Caco-2 (cell line): ENCODE measurements at regions not wholly inside any gene's neighbourhood (a gene's known extent, or its start where the extent isn't known, plus 50 kb on each side); places are given as distances from the start of the nearest gene placed in this dataset.

ENCODE experiments used
- BruUV-seq: library from RNA; stranded (reverse); fragments of 400-500 nt; replicated peaks from 2 replicates; lab custom pipeline; 2021; lab: Mats Ljungman, UMichigan
- CTCF ChIA-PET: fragments of 300-600 bp; sonication (Branson Sonifier 250); formaldehyde crosslinking; loops from one replicate; lab custom pipeline; 2022; ENCODE audit warnings: antibody characterized with exemption; lab: Charles Lee
- POLR2A ChIA-PET: fragments of 300-600 bp; sonication (Branson Sonifier 250); formaldehyde crosslinking; loops from one replicate; lab custom pipeline; 2022; ENCODE audit warnings: antibody characterized with exemption; lab: Charles Lee
- DNase-seq, 2 experiments: peaks; one replicate each; pipeline versions ENCODE4 v3.0.0 to v3.0.0-alpha.2; 2020 to 2022
- H3K27me3 ChIP-seq: replicated peaks from 2 replicates; pipeline ENCODE4 v1.6.0; 2011; ENCODE audit warnings: low read length; ENCODE audit not compliant: control insufficient read depth, insufficient read depth
- H3K36me3 ChIP-seq: 2 replicates; pipeline ENCODE4 v1.5.1; 2011; ENCODE audit warnings: low read length; ENCODE audit not compliant: control insufficient read depth, insufficient read depth
- H3K4me1 ChIP-seq: fragments of 250-450 bp; sonication (Bioruptor Pico); 2 replicates; pipeline ENCODE4 v1.5.1; 2020; ENCODE audit warnings: mild to moderate bottlenecking
- H3K4me3 ChIP-seq: 2 replicates; pipeline ENCODE4 v1.5.1; 2011; ENCODE audit warnings: low read depth, mild to moderate bottlenecking, control low read depth, low read length
- H3K9me3 ChIP-seq: fragments of 250-450 bp; sonication (Bioruptor Pico); 2 replicates; pipeline ENCODE4 v1.5.1; 2020; ENCODE audit warnings: mild to moderate bottlenecking, moderate library complexity
- H3K27ac Mint-ChIP-seq: one replicate; pipeline ENCODE4 v1.8.0; 2022; ENCODE audit warnings: mixed read lengths; ENCODE audit not compliant: unreplicated experiment
- H3K27me3 Mint-ChIP-seq: one replicate; pipeline ENCODE4 v1.8.0; 2022; ENCODE audit warnings: mixed read lengths; ENCODE audit not compliant: insufficient read depth, unreplicated experiment
- H3K36me3 Mint-ChIP-seq: one replicate; pipeline ENCODE4 v1.8.0; 2022; ENCODE audit warnings: mild to moderate bottlenecking, mixed read lengths; ENCODE audit not compliant: insufficient read depth, unreplicated experiment
- H3K4me1 Mint-ChIP-seq: one replicate; pipeline ENCODE4 v1.8.0; 2022; ENCODE audit warnings: low read depth, mixed read lengths; ENCODE audit not compliant: unreplicated experiment
- H3K4me3 Mint-ChIP-seq: one replicate; pipeline ENCODE4 v1.8.0; 2022; ENCODE audit warnings: mild to moderate bottlenecking, moderate library complexity, mixed read lengths; ENCODE audit not compliant: unreplicated experiment
- H3K9me3 Mint-ChIP-seq: one replicate; pipeline ENCODE4 v1.8.0; 2022; ENCODE audit warnings: mixed read lengths; ENCODE audit not compliant: unreplicated experiment
- intact Hi-C: fragments of 100-400 bp; cut with micrococcal nuclease; formaldehyde crosslinking; loops from one replicate; pipeline ENCODE4 v1.10.0; 2022; ENCODE audit not compliant: unreplicated experiment
- TF ChIP-seq, protein P1 (sequence below), 2 experiments: fragments of 200-600 bp in 1 of 2; IDR thresholded peaks; 1 replicate in 1 of 2; 2 replicates in 1 of 2; pipeline versions ENCODE4 v1.5.1 to v1.8.0; 2011 to 2022; ENCODE audit warnings: antibody characterized with exemption in 1 of 2, control low read depth in 1 of 2, inconsistent platforms in 1 of 2, low read depth in 1 of 2, low read length in 1 of 2, mild to moderate bottlenecking in 1 of 2, moderate library complexity in 1 of 2; ENCODE audit not compliant: insufficient read depth in 1 of 2, severe bottlenecking in 1 of 2, unreplicated experiment in 1 of 2

GRCh38 chr14:80383223-80383622, 171.9 kb upstream of the DIO2 start:
- no peak for DNase-seq
- intact Hi-C loops: no loop called here
- H3K27ac Mint-ChIP-seq: no peak overlapping the region
- Histone ChIP-seq H3K4me1 (no peaks in the 10 kb centered on the region), H3K27me3 (no peaks in the 10 kb centered on the region), H3K36me3 (no peaks in the 10 kb centered on the region), H3K9me3 (no peaks in the 10 kb centered on the region), H3K4me3 (no peak overlapping the region)
- H3K4me1 Mint-ChIP-seq: no peaks in the 10 kb centered on the region
- POLR2A ChIA-PET: no interaction called here
- no peak overlapping the region for H3K4me3 Mint-ChIP-seq
- no peaks in the 10 kb centered on the region for H3K9me3 Mint-ChIP-seq
- TF ChIP-seq, protein P1, sequence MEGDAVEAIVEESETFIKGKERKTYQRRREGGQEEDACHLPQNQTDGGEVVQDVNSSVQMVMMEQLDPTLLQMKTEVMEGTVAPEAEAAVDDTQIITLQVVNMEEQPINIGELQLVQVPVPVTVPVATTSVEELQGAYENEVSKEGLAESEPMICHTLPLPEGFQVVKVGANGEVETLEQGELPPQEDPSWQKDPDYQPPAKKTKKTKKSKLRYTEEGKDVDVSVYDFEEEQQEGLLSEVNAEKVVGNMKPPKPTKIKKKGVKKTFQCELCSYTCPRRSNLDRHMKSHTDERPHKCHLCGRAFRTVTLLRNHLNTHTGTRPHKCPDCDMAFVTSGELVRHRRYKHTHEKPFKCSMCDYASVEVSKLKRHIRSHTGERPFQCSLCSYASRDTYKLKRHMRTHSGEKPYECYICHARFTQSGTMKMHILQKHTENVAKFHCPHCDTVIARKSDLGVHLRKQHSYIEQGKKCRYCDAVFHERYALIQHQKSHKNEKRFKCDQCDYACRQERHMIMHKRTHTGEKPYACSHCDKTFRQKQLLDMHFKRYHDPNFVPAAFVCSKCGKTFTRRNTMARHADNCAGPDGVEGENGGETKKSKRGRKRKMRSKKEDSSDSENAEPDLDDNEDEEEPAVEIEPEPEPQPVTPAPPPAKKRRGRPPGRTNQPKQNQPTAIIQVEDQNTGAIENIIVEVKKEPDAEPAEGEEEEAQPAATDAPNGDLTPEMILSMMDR (IDR thresholded peaks at IDR 0.05; ENCODE audit: insufficient read depth in 1 of 2, low read depth in 1 of 2, low read length in 1 of 2, severe bottlenecking in 1 of 2, unreplicated experiment in 1 of 2): no peak
- H3K36me3 Mint-ChIP-seq: no peaks in the 10 kb centered on the region
- BruUV-seq: no TSS peak
- CTCF ChIA-PET: no interaction called here
- H3K27me3 Mint-ChIP-seq: no peaks in the 10 kb centered on the region

DNA sequence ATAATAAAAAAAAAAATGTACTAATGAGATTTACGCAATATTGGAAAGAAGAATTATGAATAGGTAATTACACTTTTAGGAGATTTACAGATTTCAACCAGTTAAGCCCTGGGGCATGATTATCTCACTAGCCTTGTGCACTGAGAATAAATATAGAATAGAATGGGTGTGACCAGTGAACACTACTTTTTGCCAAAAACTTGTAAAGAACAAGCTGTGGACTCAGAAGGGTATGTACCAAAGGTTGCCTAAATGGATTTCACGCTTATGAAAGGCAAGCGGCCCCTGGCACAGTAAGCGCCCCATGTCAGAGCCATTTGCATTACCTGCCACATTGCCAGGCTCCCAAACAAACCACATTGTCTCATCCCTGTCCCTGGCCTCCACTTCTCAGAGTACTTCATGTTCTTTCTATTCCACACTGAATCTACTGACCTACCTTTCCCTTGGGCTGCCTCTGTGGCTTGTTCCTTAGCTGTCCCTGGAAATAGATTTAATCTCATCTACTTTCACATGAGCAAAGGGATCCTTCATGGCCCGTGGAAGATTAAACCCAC, 170.6 kb upstream of the DIO2 start:
- Histone ChIP-seq H3K4me1 (no peaks in the 10 kb centered on the region), H3K36me3 (no peaks in the 10 kb centered on the region), H3K9me3 (no peaks in the 10 kb centered on the region), H3K4me3 (no peak overlapping the region), H3K27me3 (no peaks in the 10 kb centered on the region)
- Mint-ChIP-seq H3K27me3 (no peaks in the 10 kb centered on the region), H3K9me3 (no peaks in the 10 kb centered on the region), H3K4me1 (no peaks in the 10 kb centered on the region), H3K36me3 (no peaks in the 10 kb centered on the region), H3K4me3 (no peak overlapping the region), H3K27ac (no peak overlapping the region)
- intact Hi-C loops: no loop called here
- no TSS peak for BruUV-seq
- CTCF ChIA-PET: no interaction called here
- DNase-seq: no peak
- POLR2A ChIA-PET: no interaction called here
- TF ChIP-seq, protein P1 (IDR thresholded peaks at IDR 0.05; ENCODE audit: insufficient read depth in 1 of 2, low read depth in 1 of 2, low read length in 1 of 2, severe bottlenecking in 1 of 2, unreplicated experiment in 1 of 2): no peak

DNA sequence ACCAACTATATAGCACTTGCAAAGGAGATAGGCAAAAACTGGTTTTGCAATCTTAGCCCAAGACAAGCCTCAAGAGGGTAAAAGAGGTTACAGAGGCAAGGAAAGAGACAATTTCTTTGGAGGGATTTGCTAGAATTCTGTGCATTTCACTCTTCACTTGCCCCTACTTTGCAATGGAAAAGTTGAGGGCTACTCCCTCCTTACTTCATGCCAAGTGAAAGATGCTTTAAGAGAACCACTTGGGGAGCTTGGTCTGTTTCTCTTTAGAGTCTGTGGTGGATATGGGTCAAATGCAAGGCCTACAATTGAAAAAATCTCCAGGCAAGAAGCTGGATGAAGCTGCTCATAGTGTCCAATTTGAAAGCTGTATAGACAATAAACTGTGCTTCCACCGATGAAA, 167.7 kb upstream of the DIO2 start:
- TF ChIP-seq, protein P1 (IDR thresholded peaks at IDR 0.05; ENCODE audit: insufficient read depth in 1 of 2, low read depth in 1 of 2, low read length in 1 of 2, severe bottlenecking in 1 of 2, unreplicated experiment in 1 of 2): no peak
- no peak overlapping the region for H3K27ac Mint-ChIP-seq

More for the DNA sequence above, 167.7 kb upstream of the DIO2 start:
- DNase-seq: no peak
- Histone ChIP-seq H3K4me1 (no peaks in the 10 kb centered on the region), H3K36me3 (no peaks in the 10 kb centered on the region), H3K4me3 (no peak overlapping the region), H3K9me3 (no peaks in the 10 kb centered on the region), H3K27me3 (no peaks in the 10 kb centered on the region)
- Mint-ChIP-seq H3K4me3 (no peak overlapping the region), H3K4me1 (no peaks in the 10 kb centered on the region), H3K27me3 (no peaks in the 10 kb centered on the region), H3K9me3 (no peaks in the 10 kb centered on the region), H3K36me3 (no peaks in the 10 kb centered on the region)
- no TSS peak for BruUV-seq
- CTCF ChIA-PET: interaction anchor here (0.7 kb wide), 1 partner anchor 202 kb away, joined by 3 read pairs; no protein-coding TSS in a partner anchor
- POLR2A ChIA-PET: no interaction called here
- intact Hi-C loops: no loop called here
